HG02973 (cell line): ENCODE measurements at regions not wholly inside any gene's neighbourhood (a gene's known extent, or its start where the extent isn't known, plus 50 kb on each side); places are given as distances from the start of the nearest gene placed in this dataset.

Source experiments
- ATAC-seq: cut with Tn5 transposase; IDR thresholded peaks from one replicate; pipeline ENCODE4 v1.9.1; 2021; ENCODE audit warnings: moderate library complexity; ENCODE audit not compliant: unreplicated experiment

GRCh38 chr10:56934515-56934914 lies 573.5 kb upstream of the ZWINT start:
- ATAC-seq, result no peak

- ATAC-seq, result no peak
These were observed 567.7 kb upstream of the ZWINT start for GRCh38 chr10:56928714-56929113.

GRCh38 chr10:56927701-56928100 lies 566.6 kb upstream of the ZWINT start:
- ATAC-seq, result no peak

GRCh38 chr10:56920601-56921261 lies 559.7 kb upstream of the ZWINT start:
- ATAC-seq, result no peak

GRCh38 chr10:56912043-56912442 lies 551.0 kb upstream of the ZWINT start:
- ATAC-seq, result peak; percentile 70

GRCh38 chr10:56905051-56905450 lies 544.0 kb upstream of the ZWINT start:
- ATAC-seq, result no peak

GRCh38 chr10:56902554-56902953 lies 541.5 kb upstream of the ZWINT start:
- no peak for ATAC-seq

- ATAC-seq, result no peak
These were observed 534.2 kb upstream of the ZWINT start for GRCh38 chr10:56895306-56895705.

GRCh38 chr10:56881218-56881617 lies 520.2 kb upstream of the ZWINT start:
- no peak for ATAC-seq

- ATAC-seq, result no peak
These were observed 519.5 kb upstream of the ZWINT start for GRCh38 chr10:56880606-56881005.

GRCh38 chr10:56874950-56875349 lies 513.9 kb upstream of the ZWINT start:
- no peak for ATAC-seq

GRCh38 chr10:56871160-56871668 lies 510.2 kb upstream of the ZWINT start:
- ATAC-seq, result no peak

- no peak for ATAC-seq
These were observed 506.2 kb upstream of the ZWINT start for GRCh38 chr10:56867236-56867635.

GRCh38 chr10:56856569-56856968 lies 495.5 kb upstream of the ZWINT start:
- ATAC-seq, result no peak

GRCh38 chr10:56844978-56845529 lies 484.0 kb upstream of the ZWINT start:
- no peak for ATAC-seq

- peak; percentile 81 for ATAC-seq
These were observed 475.6 kb upstream of the ZWINT start for GRCh38 chr10:56836659-56837058.

GRCh38 chr10:56831681-56832080 lies 470.6 kb upstream of the ZWINT start:
- ATAC-seq, result no peak

GRCh38 chr10:56823849-56824248 lies 462.8 kb upstream of the ZWINT start:
- peak; percentile 84 for ATAC-seq

GRCh38 chr10:56805022-56805421 lies 444.0 kb upstream of the ZWINT start:
- no peak for ATAC-seq

- ATAC-seq, result no peak
These were observed 424.2 kb upstream of the ZWINT start for GRCh38 chr10:56785292-56785691.

GRCh38 chr10:56782503-56782902 lies 421.4 kb upstream of the ZWINT start:
- ATAC-seq, result no peak

- no peak for ATAC-seq
These were observed 410.3 kb upstream of the ZWINT start for GRCh38 chr10:56771343-56771742.

GRCh38 chr10:56763090-56763489 lies 402.0 kb upstream of the ZWINT start:
- no peak for ATAC-seq
